Neural progenitor cell (in vitro differentiated cells): ENCODE measurements at regions not wholly inside any gene's neighbourhood (a gene's known extent, or its start where the extent isn't known, plus 50 kb on each side); places are given as distances from the start of the nearest gene placed in this dataset.

Experiments used
- DNase-seq: peaks from one replicate; pipeline ENCODE4 v3.0.0-alpha.2; 2016; ENCODE audit warnings: low spot score
- H2AFZ ChIP-seq: fragments of 200-600 bp; sonication (generic); replicated peaks from 2 replicates; pipeline ENCODE4 v1.6.1; 2016; ENCODE audit warnings: antibody characterized with exemption
- H3F3A ChIP-seq: fragments of 200-600 bp; sonication (generic); 2 replicates; pipeline ENCODE4 v1.6.1; 2016; ENCODE audit warnings: antibody characterized with exemption, low read depth
- H3K27ac ChIP-seq: fragments of 200-600 bp; sonication (generic); 2 replicates; pipeline ENCODE4 v1.5.1; 2016; ENCODE audit warnings: mild to moderate bottlenecking
- H3K27me3 ChIP-seq: fragments of 200-600 bp; sonication (generic); 2 replicates; pipeline ENCODE4 v1.6.1; 2016; ENCODE audit warnings: mild to moderate bottlenecking, moderate library complexity
- H3K36me3 ChIP-seq: fragments of 200-600 bp; sonication (generic); 2 replicates; pipeline ENCODE4 v1.5.1; 2016
- H3K4me1 ChIP-seq: fragments of 200-600 bp; sonication (generic); 2 replicates; pipeline ENCODE4 v1.6.1; 2016; ENCODE audit warnings: mixed run types
- H3K4me2 ChIP-seq: fragments of 200-600 bp; sonication (generic); 2 replicates; pipeline ENCODE4 v1.6.1; 2016
- H3K4me3 ChIP-seq: fragments of 200-600 bp; sonication (generic); 2 replicates; pipeline ENCODE4 v1.5.1; 2016
- H3K79me2 ChIP-seq: fragments of 200-600 bp; sonication (generic); 2 replicates; pipeline ENCODE4 v1.6.1; 2016; ENCODE audit warnings: low read depth
- H3K9ac ChIP-seq: fragments of 200-600 bp; sonication (generic); 2 replicates; pipeline ENCODE4 v1.6.1; 2016
- H3K9me3 ChIP-seq: fragments of 200-600 bp; sonication (generic); 2 replicates; pipeline ENCODE4 v1.5.1; 2016; ENCODE audit warnings: low read depth
- H4K20me1 ChIP-seq: fragments of 200-600 bp; sonication (generic); 2 replicates; pipeline ENCODE4 v1.6.1; 2016; ENCODE audit warnings: low read depth
- H3K27ac Mint-ChIP-seq: 3 replicates; pipeline ENCODE4 v1.8.0; 2021; ENCODE audit warnings: mixed read lengths
- H3K27me3 Mint-ChIP-seq: 2 replicates; pipeline ENCODE4 v1.8.0; 2022; ENCODE audit warnings: low read depth, mild to moderate bottlenecking, inconsistent platforms, moderate library complexity, mixed read lengths; ENCODE audit not compliant: insufficient read depth
- H3K36me3 Mint-ChIP-seq: 3 replicates; pipeline ENCODE4 v1.8.0; 2021; ENCODE audit warnings: mixed read lengths
- H3K4me1 Mint-ChIP-seq: 3 replicates; pipeline ENCODE4 v1.8.0; 2021; ENCODE audit warnings: mixed read lengths
- H3K4me3 Mint-ChIP-seq: 3 replicates; pipeline ENCODE4 v1.8.0; 2021; ENCODE audit warnings: mild to moderate bottlenecking, moderate library complexity, mixed read lengths
- H3K9me3 Mint-ChIP-seq: 3 replicates; pipeline ENCODE4 v1.8.0; 2020; ENCODE audit warnings: mixed read lengths
- CTCF ChIP-seq: fragments of 200-600 bp; sonication (generic); IDR thresholded peaks from 2 replicates; pipeline ENCODE4 v1.5.1; 2017; ENCODE audit warnings: antibody characterized with exemption, mild to moderate bottlenecking
- EZH2 ChIP-seq: fragments of 200-600 bp; sonication (generic); IDR thresholded peaks from 2 replicates; pipeline ENCODE4 v1.6.1; 2017; ENCODE audit warnings: antibody characterized with exemption, mild to moderate bottlenecking, moderate library complexity
- EZH2phosphoT487 ChIP-seq: fragments of 200-600 bp; sonication (generic); IDR thresholded peaks from 2 replicates; pipeline ENCODE4 v1.6.1; 2017; ENCODE audit warnings: antibody characterized with exemption

DNA sequence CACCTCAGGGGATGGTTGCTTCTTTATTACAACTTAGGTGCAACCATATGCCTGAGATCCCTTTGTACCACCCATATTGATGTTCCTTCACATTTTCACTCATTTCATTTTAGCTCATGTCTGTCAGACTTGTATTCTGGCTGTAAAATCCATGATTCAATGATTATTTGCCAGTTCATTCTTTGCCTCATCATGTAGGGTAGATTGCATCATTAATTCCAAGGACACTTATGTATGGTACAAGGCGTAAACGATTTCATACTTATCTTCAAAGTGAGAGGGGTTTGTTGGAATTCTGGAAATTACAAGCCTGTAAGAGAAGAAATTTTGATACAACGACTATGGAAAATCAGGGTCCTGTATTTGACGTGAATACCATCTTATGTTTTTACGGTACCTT lies 685.0 kb upstream of the FANCL start:
- Histone ChIP-seq H3K4me3 (no peak overlapping the region), H3K4me2 (no peak overlapping the region), H3K4me1 (peaks cover 4% of the 10 kb centered on the region), H4K20me1 (no peaks in the 10 kb centered on the region), H3K9me3 (no peaks in the 10 kb centered on the region), H3K27me3 (no peaks in the 10 kb centered on the region), H3K36me3 (no peaks in the 10 kb centered on the region), H3K79me2 (no peaks in the 10 kb centered on the region), H3F3A (no peaks in the 10 kb centered on the region), H3K27ac (no peak overlapping the region), H2AFZ (no peak overlapping the region), H3K9ac (no peak overlapping the region)
- TF ChIP-seq EZH2phosphoT487, result no peak
- no peak for TF ChIP-seq CTCF
- TF ChIP-seq EZH2, result no peak
- Mint-ChIP-seq H3K4me3 (no peak overlapping the region), H3K4me1 (no peaks in the 10 kb centered on the region), H3K27me3 (peaks cover 4% of the 10 kb centered on the region), H3K9me3 (no peaks in the 10 kb centered on the region), H3K36me3 (no peaks in the 10 kb centered on the region), H3K27ac (no peak overlapping the region)
- no peak for DNase-seq

GRCh38 chr2:58925676-58926081 lies 684.6 kb upstream of the FANCL start:
- no peak overlapping the region for H3K27ac Mint-ChIP-seq
- Histone ChIP-seq H3K9me3 (no peaks in the 10 kb centered on the region), H3K27me3 (no peaks in the 10 kb centered on the region), H2AFZ (no peak overlapping the region), H3F3A (no peaks in the 10 kb centered on the region), H3K4me2 (no peak overlapping the region), H3K9ac (no peak overlapping the region), H3K4me3 (no peak overlapping the region), H3K36me3 (no peaks in the 10 kb centered on the region), H3K27ac (no peak overlapping the region), H4K20me1 (no peaks in the 10 kb centered on the region), H3K79me2 (no peaks in the 10 kb centered on the region), H3K4me1 (peaks cover 4% of the 10 kb centered on the region)
- peaks cover 4% of the 10 kb centered on the region for H3K27me3 Mint-ChIP-seq
- TF ChIP-seq EZH2phosphoT487 (no peak), CTCF (no peak), EZH2 (no peak)
- H3K4me1 Mint-ChIP-seq, result no peaks in the 10 kb centered on the region
- H3K9me3 Mint-ChIP-seq, result no peaks in the 10 kb centered on the region
- no peak for DNase-seq
- no peaks in the 10 kb centered on the region for H3K36me3 Mint-ChIP-seq
- H3K4me3 Mint-ChIP-seq, result no peak overlapping the region

DNA sequence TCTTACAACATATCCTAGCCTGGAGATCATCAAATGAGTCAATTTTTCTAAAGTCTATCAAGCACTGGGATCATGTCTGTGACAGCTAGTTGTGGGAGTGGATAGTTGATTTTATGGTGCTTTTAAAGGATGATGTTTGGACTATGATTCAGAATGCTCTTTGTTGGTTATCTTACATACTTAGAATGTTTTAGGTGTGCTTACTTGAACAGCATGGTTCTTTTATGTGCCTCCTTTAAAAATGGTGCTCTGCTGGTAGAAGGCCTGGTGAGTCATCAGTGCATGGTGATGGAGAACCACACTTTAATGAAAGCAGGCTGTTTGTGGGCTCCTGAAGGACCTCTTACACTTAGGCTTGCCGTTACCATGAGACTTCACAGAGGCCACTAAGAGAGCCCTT lies 682.7 kb upstream of the FANCL start:
- no peaks in the 10 kb centered on the region for H3K9me3 Mint-ChIP-seq
- no peak overlapping the region for H3K4me2 ChIP-seq
- no peaks in the 10 kb centered on the region for H3K9me3 ChIP-seq
- no peak overlapping the region for H3K4me3 Mint-ChIP-seq
- no peak overlapping the region for H3K9ac ChIP-seq
- no peaks in the 10 kb centered on the region for H3K36me3 ChIP-seq
- H3K4me3 ChIP-seq, result no peak overlapping the region
- H2AFZ ChIP-seq, result no peak overlapping the region
- H3K4me1 ChIP-seq, result peaks cover 4% of the 10 kb centered on the region
- peaks cover 4% of the 10 kb centered on the region for H3K4me1 Mint-ChIP-seq
- no peaks in the 10 kb centered on the region for H3K79me2 ChIP-seq
- peaks cover 4% of the 10 kb centered on the region for H3K27me3 Mint-ChIP-seq
- H3K27me3 ChIP-seq, result no peaks in the 10 kb centered on the region
- no peak overlapping the region for H3K27ac Mint-ChIP-seq
- H3K36me3 Mint-ChIP-seq, result no peaks in the 10 kb centered on the region
- TF ChIP-seq CTCF, result no peak
- TF ChIP-seq EZH2phosphoT487, result no peak
- TF ChIP-seq EZH2, result no peak
- no peak overlapping the region for H3K27ac ChIP-seq
- no peaks in the 10 kb centered on the region for H4K20me1 ChIP-seq
- no peak for DNase-seq
- H3F3A ChIP-seq, result no peaks in the 10 kb centered on the region

- Histone ChIP-seq H3K36me3 (no peaks in the 10 kb centered on the region), H3K27ac (no peak overlapping the region), H3F3A (no peaks in the 10 kb centered on the region), H3K27me3 (no peaks in the 10 kb centered on the region), H3K79me2 (no peaks in the 10 kb centered on the region), H3K9ac (no peak overlapping the region), H3K4me1 (peaks cover 13% of the 10 kb centered on the region), H3K4me3 (no peak overlapping the region), H3K9me3 (no peaks in the 10 kb centered on the region), H4K20me1 (no peaks in the 10 kb centered on the region), H2AFZ (no peak overlapping the region), H3K4me2 (no peak overlapping the region)
- TF ChIP-seq EZH2 (no peak), CTCF (no peak), EZH2phosphoT487 (no peak)
- no peak for DNase-seq
- no peaks in the 10 kb centered on the region for H3K36me3 Mint-ChIP-seq
- no peak overlapping the region for H3K4me3 Mint-ChIP-seq
- H3K27me3 Mint-ChIP-seq, result peaks cover 4% of the 10 kb centered on the region
- no peak overlapping the region for H3K27ac Mint-ChIP-seq
- no peaks in the 10 kb centered on the region for H3K9me3 Mint-ChIP-seq
- H3K4me1 Mint-ChIP-seq, result peaks cover 18% of the 10 kb centered on the region
These were observed 681.1 kb upstream of the FANCL start for GRCh38 chr2:58922245-58922644.
